T-cell (primary cell): ENCODE measurements at regions not wholly inside any gene's neighbourhood (a gene's known extent, or its start where the extent isn't known, plus 50 kb on each side); places are given as distances from the start of the nearest gene placed in this dataset.
"Not testable (repeated sequence)": the region's sequence is repeated elsewhere in the genome, so short reads cannot be mapped to it uniquely, and the experiment has no call there.

Experiments
- ATAC-seq, 4 experiments: fragments of 200-7000 bp in 3 of 4; fragments of 150-1000 bp in 1 of 4; cut with Tn5 transposase; replicated peaks in 1 of 4; 1 replicate in 3 of 4; 2 replicates in 1 of 4; pipeline ENCODE4 v1.10.0; 2021; ENCODE audit warnings: moderate library complexity in 3 of 4, mild to moderate bottlenecking in 2 of 4, moderate number of reproducible peaks in 1 of 4
- CTCF ChIA-PET, 2 donors: fragments of 300-600 bp; sonication (Branson Sonifier 250); formaldehyde crosslinking; loops; one replicate each; lab custom pipeline; 2022; ENCODE audit warnings: antibody characterized with exemption in 2 of 2; lab: Charles Lee
- POLR2A ChIA-PET, 2 donors: fragments of 300-600 bp; sonication (Branson Sonifier 250); formaldehyde crosslinking; loops; one replicate each; lab custom pipeline; 2022; ENCODE audit warnings: antibody characterized with exemption in 2 of 2; lab: Charles Lee
- DNase-seq, 35 experiments: peaks; one replicate each; pipeline versions ENCODE4 v3.0.0 to v3.0.0-alpha.2; 2013 to 2023
- H3K27ac ChIP-seq: one replicate; pipeline ENCODE4 v1.5.1; 2013; ENCODE audit warnings: low read length
- H3K27me3 ChIP-seq, 2 experiments: replicated peaks in 1 of 2; 1 replicate in 1 of 2; 2 replicates in 1 of 2; pipeline versions ENCODE4 v1.6.1 to v1.7.0; 2013; ENCODE audit warnings: low read length in 1 of 2, mixed read lengths in 1 of 2; ENCODE audit not compliant: control insufficient read depth in 2 of 2, insufficient read depth in 2 of 2; ENCODE audit errors: extremely low read depth in 1 of 2
- H3K36me3 ChIP-seq, 2 donors: 1 replicate in 1 of 2; 2 replicates in 1 of 2; pipeline versions ENCODE4 v1.6.1 to v1.7.0; 2013; ENCODE audit warnings: low read length in 1 of 2; ENCODE audit not compliant: control insufficient read depth in 2 of 2, insufficient read depth in 1 of 2; ENCODE audit errors: extremely low read depth in 1 of 2
- H3K4me1 ChIP-seq, 2 experiments: 1 replicate in 1 of 2; 2 replicates in 1 of 2; pipeline versions ENCODE4 v1.6.1 to v1.7.0; 2013; ENCODE audit warnings: low read length in 2 of 2, mixed read lengths in 1 of 2; ENCODE audit not compliant: insufficient read depth in 2 of 2, control insufficient read depth in 1 of 2; ENCODE audit errors: extremely low read depth in 1 of 2
- H3K4me3 ChIP-seq, 2 donors: 1 replicate in 1 of 2; 2 replicates in 1 of 2; pipeline versions ENCODE4 v1.5.1 to v1.7.0; 2013; ENCODE audit warnings: mild to moderate bottlenecking in 2 of 2, low read length in 1 of 2, moderate library complexity in 1 of 2; ENCODE audit not compliant: control insufficient read depth in 1 of 2; ENCODE audit errors: extremely low read depth in 1 of 2
- H3K9me3 ChIP-seq: 2 replicates; pipeline ENCODE4 v1.7.0; 2013
- H3K27ac Mint-ChIP-seq, 2 donors: one replicate each; pipeline ENCODE4 v1.8.0; 2020 to 2021; ENCODE audit warnings: mild to moderate bottlenecking in 2 of 2, mixed read lengths in 2 of 2
- H3K27me3 Mint-ChIP-seq, 2 donors: one replicate each; pipeline ENCODE4 v1.8.0; 2021 to 2022; ENCODE audit warnings: mixed read lengths in 2 of 2
- H3K36me3 Mint-ChIP-seq: one replicate; pipeline ENCODE4 v1.8.0; 2021; ENCODE audit warnings: mixed read lengths
- H3K4me1 Mint-ChIP-seq, 3 donors: one replicate each; pipeline ENCODE4 v1.8.0; 2020 to 2022; ENCODE audit warnings: mixed read lengths in 3 of 3, mild to moderate bottlenecking in 1 of 3
- H3K4me3 Mint-ChIP-seq, 3 donors: one replicate each; pipeline ENCODE4 v1.8.0; 2020 to 2022; ENCODE audit warnings: mild to moderate bottlenecking in 3 of 3, mixed read lengths in 3 of 3, moderate library complexity in 3 of 3
- H3K9me3 Mint-ChIP-seq, 3 donors: one replicate each; pipeline ENCODE4 v1.8.0; 2020 to 2022; ENCODE audit warnings: mixed read lengths in 3 of 3
- WGBS: methylation state at CpG from one replicate; pipeline ENCODE4 v1.1.5; 2013; ENCODE audit warnings: missing lambda C conversion rate; ENCODE audit not compliant: insufficient coverage; 5-methylcytosine and 5-hydroxymethylcytosine counted together

GRCh38 chr18:57940166-57940660 lies 103.8 kb upstream of the NEDD4L start:
- no peak for ATAC-seq
- peaks cover 0 to 7% of the 10 kb centered on the region in 2 experiments for H3K27me3 ChIP-seq
- no peaks in the 10 kb centered on the region for H3K36me3 Mint-ChIP-seq
- no peak overlapping the region for H3K4me3 Mint-ChIP-seq
- no peaks in the 10 kb centered on the region for H3K9me3 ChIP-seq
- H3K27ac Mint-ChIP-seq: no peak overlapping the region
- ChIA-PET POLR2A (no interaction called here), CTCF (no interaction called here)
- no peak for DNase-seq
- no peaks in the 10 kb centered on the region for H3K9me3 Mint-ChIP-seq
- WGBS: 98% methylated on average over 4 of the region's 5 CpGs
- H3K27me3 Mint-ChIP-seq: peaks cover 30 to 31% of the 10 kb centered on the region in 2 donors
- H3K4me1 Mint-ChIP-seq: no peaks in the 10 kb centered on the region
- no peak overlapping the region for H3K27ac ChIP-seq
- H3K4me1 ChIP-seq: no peaks in the 10 kb centered on the region
- H3K4me3 ChIP-seq: no peak overlapping the region
- no peaks in the 10 kb centered on the region for H3K36me3 ChIP-seq

GRCh38 chr18:57934375-57934774 lies 109.7 kb upstream of the NEDD4L start:
- H3K4me1 ChIP-seq, POLR2A ChIA-PET: not testable (repeated sequence)

GRCh38 chr18:57931038-57931437 lies 113.0 kb upstream of the NEDD4L start:
- ATAC-seq: no peak
- no CpG with 5 or more reads among the region's 1 CpG for WGBS
- H3K27ac ChIP-seq: no peak overlapping the region
- no peaks in the 10 kb centered on the region for H3K4me1 ChIP-seq
- H3K27me3 ChIP-seq: no peaks in the 10 kb centered on the region
- peaks cover 2 to 6% (median 3%) of the 10 kb centered on the region in 3 donors for H3K4me1 Mint-ChIP-seq
- no peak overlapping the region for H3K4me3 ChIP-seq
- no peaks in the 10 kb centered on the region for H3K27me3 Mint-ChIP-seq
- no peaks in the 10 kb centered on the region for H3K36me3 Mint-ChIP-seq
- H3K9me3 ChIP-seq: no peaks in the 10 kb centered on the region
- H3K27ac Mint-ChIP-seq: no peak overlapping the region
- POLR2A ChIA-PET: no interaction called here
- CTCF ChIA-PET: no interaction called here
- DNase-seq: no peak
- H3K36me3 ChIP-seq: no peaks in the 10 kb centered on the region
- H3K9me3 Mint-ChIP-seq: no peaks in the 10 kb centered on the region
- no peak overlapping the region for H3K4me3 Mint-ChIP-seq

More at GRCh38 chr18:57934375-57934774, 109.7 kb upstream of the NEDD4L start:
- H3K4me3 Mint-ChIP-seq, H3K27me3 ChIP-seq, DNase-seq, H3K27ac ChIP-seq, H3K9me3 ChIP-seq, H3K36me3 Mint-ChIP-seq, H3K4me3 ChIP-seq, CTCF ChIA-PET, H3K9me3 Mint-ChIP-seq, H3K27ac Mint-ChIP-seq, H3K36me3 ChIP-seq, H3K4me1 Mint-ChIP-seq, ATAC-seq: not testable (repeated sequence)
- H3K27me3 Mint-ChIP-seq: peaks cover 10 to 12% of the 10 kb centered on the region in 2 donors

- Histone ChIP-seq H3K36me3 (no peaks in the 10 kb centered on the region), H3K9me3 (no peaks in the 10 kb centered on the region), H3K27ac (no peak overlapping the region), H3K4me1 (no peaks in the 10 kb centered on the region), H3K27me3 (no peaks in the 10 kb centered on the region), H3K4me3 (no peak overlapping the region)
- Mint-ChIP-seq H3K36me3 (no peaks in the 10 kb centered on the region), H3K9me3 (no peaks in the 10 kb centered on the region), H3K27me3 (no peaks in the 10 kb centered on the region), H3K4me3 (no peak overlapping the region), H3K4me1 (peaks cover 2 to 6% (median 3%) of the 10 kb centered on the region in 3 donors), H3K27ac (no peak overlapping the region)
- CTCF ChIA-PET: no interaction called here
- no peak for ATAC-seq
- no peak for DNase-seq
- 74% methylated on average over 3 of the region's 6 CpGs for WGBS
- POLR2A ChIA-PET: no interaction called here
Observed at GRCh38 chr18:57930476-57930875, 113.5 kb upstream of the NEDD4L start.

- 86% methylated on average over 3 of the region's 4 CpGs for WGBS
- Histone ChIP-seq H3K9me3 (no peaks in the 10 kb centered on the region), H3K36me3 (no peaks in the 10 kb centered on the region), H3K27me3 (no peaks in the 10 kb centered on the region), H3K27ac (no peak overlapping the region), H3K4me3 (no peak overlapping the region), H3K4me1 (no peaks in the 10 kb centered on the region)
- Mint-ChIP-seq H3K9me3 (no peaks in the 10 kb centered on the region), H3K4me3 (no peak overlapping the region), H3K27ac (no peak overlapping the region), H3K4me1 (peaks cover 2 to 6% (median 3%) of the 10 kb centered on the region in 3 donors), H3K36me3 (no peaks in the 10 kb centered on the region), H3K27me3 (peaks cover 0 to under 1% of the 10 kb centered on the region in 2 donors)
- POLR2A ChIA-PET: no interaction called here
- no peak for ATAC-seq
- CTCF ChIA-PET: no interaction called here
- DNase-seq: no peak
Observed at GRCh38 chr18:57929922-57930321, 114.1 kb upstream of the NEDD4L start.

- H3K36me3 Mint-ChIP-seq: no peaks in the 10 kb centered on the region
- H3K4me1 Mint-ChIP-seq: peaks cover 2 to 6% (median 3%) of the 10 kb centered on the region in 3 donors
Observed at GRCh38 chr18:57928466-57928865, 115.6 kb upstream of the NEDD4L start.

GRCh38 chr18:57927511-57927910 lies 116.5 kb upstream of the NEDD4L start:
- WGBS: no CpG with 5 or more reads among the region's 2 CpGs
- H3K4me1 Mint-ChIP-seq: peaks cover 2 to 6% (median 3%) of the 10 kb centered on the region in 3 donors
- H3K9me3 Mint-ChIP-seq: no peaks in the 10 kb centered on the region
- Histone ChIP-seq H3K27ac (no peak overlapping the region), H3K4me3 (no peak overlapping the region), H3K4me1 (no peaks in the 10 kb centered on the region), H3K36me3 (no peaks in the 10 kb centered on the region), H3K9me3 (no peaks in the 10 kb centered on the region), H3K27me3 (no peaks in the 10 kb centered on the region)
- ChIA-PET CTCF (no interaction called here), POLR2A (no interaction called here)
- H3K36me3 Mint-ChIP-seq: no peaks in the 10 kb centered on the region
- ATAC-seq: no peak
- no peak overlapping the region for H3K27ac Mint-ChIP-seq
- H3K27me3 Mint-ChIP-seq: peaks cover 0 to 7% of the 10 kb centered on the region in 2 donors
- no peak for DNase-seq
- no peak overlapping the region for H3K4me3 Mint-ChIP-seq

More at GRCh38 chr18:57928466-57928865, 115.6 kb upstream of the NEDD4L start:
- ATAC-seq: no peak
- H3K27ac Mint-ChIP-seq: no peak overlapping the region
- no peak overlapping the region for H3K4me3 Mint-ChIP-seq
- 55% methylated on average over 4 of the region's 5 CpGs for WGBS
- peaks cover 0 to 7% of the 10 kb centered on the region in 2 donors for H3K27me3 Mint-ChIP-seq
- H3K4me1 ChIP-seq: no peaks in the 10 kb centered on the region
- no peak overlapping the region for H3K4me3 ChIP-seq
- no peak overlapping the region for H3K27ac ChIP-seq
- H3K9me3 Mint-ChIP-seq: no peaks in the 10 kb centered on the region
- CTCF ChIA-PET: no interaction called here
- H3K36me3 ChIP-seq: no peaks in the 10 kb centered on the region
- POLR2A ChIA-PET: no interaction called here
- H3K9me3 ChIP-seq: no peaks in the 10 kb centered on the region
- H3K27me3 ChIP-seq: no peaks in the 10 kb centered on the region
- DNase-seq: no peak
